ENCODE measurements at regions not wholly inside any gene's neighbourhood (a gene's known extent, or its start where the extent isn't known, plus 50 kb on each side); places are given as distances from the start of the nearest gene placed in this dataset.

GRCh38 chr7:84640637-84641036, 446.0 kb upstream of the SEMA3A start:
- Mint-ChIP-seq H3K36me3 (ENCODE audit: low read depth) (peaks cover 18% of the 10 kb centered on the region), H3K4me3 (no peak overlapping the region), H3K27ac (peak overlapping the region; percentile 31), H3K4me1 (peaks cover 32% of the 10 kb centered on the region), H3K27me3 (ENCODE audit: insufficient read depth, low read depth, poor library complexity) (peaks cover 2% of the 10 kb centered on the region), H3K9me3 (peaks cover 13% of the 10 kb centered on the region; the same call in 2 of the 3 replicates)
- H3K36me3 ChIP-seq (ENCODE audit: insufficient read depth), result no peaks in the 10 kb centered on the region
- no peak overlapping the region for H3K4me3 ChIP-seq
- H3K4me2 ChIP-seq, result 0 out of 2 replicates have a peak overlapping the region, but pooled peaks have one; percentile 1
- DNase-seq (ENCODE audit: low spot score), result peak; percentile 32
- peaks cover 29% of the 10 kb centered on the region for H3K4me1 ChIP-seq (ENCODE audit: insufficient read depth)
- no peaks in the 10 kb centered on the region for H3K79me2 ChIP-seq (replicated peaks; ENCODE audit: insufficient read depth)
- no peaks in the 10 kb centered on the region for H3K27me3 ChIP-seq (ENCODE audit: insufficient read depth)
- no peaks in the 10 kb centered on the region for H3F3A ChIP-seq (replicated peaks; ENCODE audit: low read depth)
- H4K20me1 ChIP-seq (replicated peaks; ENCODE audit: insufficient read depth), result no peaks in the 10 kb centered on the region
- H3K27ac ChIP-seq (ENCODE audit: low read depth), result no peak overlapping the region
- peak; percentile 44; the same call in 1 of the 3 replicates for ATAC-seq
- TF ChIP-seq JUNB (IDR thresholded peaks at IDR 0.05; ENCODE audit: unreplicated experiment) (no peak), POLR2AphosphoS5 (IDR thresholded peaks at IDR 0.05; ENCODE audit: low read depth) (no peak), STAT1 (IDR thresholded peaks at IDR 0.05; ENCODE audit: unreplicated experiment) (no peak), REST (IDR thresholded peaks at IDR 0.05; ENCODE audit: unreplicated experiment) (no peak)
- no peaks in the 10 kb centered on the region for H3K9me2 ChIP-seq (ENCODE audit: insufficient read depth)
- no peak overlapping the region for H2AFZ ChIP-seq

GRCh38 chr7:84638339-84638697, 443.7 kb upstream of the SEMA3A start:
- Histone ChIP-seq H3K4me2 (no peak overlapping the region), H3K27me3 (ENCODE audit: insufficient read depth) (no peaks in the 10 kb centered on the region), H3K4me3 (no peak overlapping the region), H3K27ac (ENCODE audit: low read depth) (no peak overlapping the region), H4K20me1 (replicated peaks; ENCODE audit: insufficient read depth) (no peaks in the 10 kb centered on the region), H3K4me1 (ENCODE audit: insufficient read depth) (peaks cover 20% of the 10 kb centered on the region), H3K79me2 (replicated peaks; ENCODE audit: insufficient read depth) (no peaks in the 10 kb centered on the region), H3K9me2 (ENCODE audit: insufficient read depth) (no peaks in the 10 kb centered on the region), H3K36me3 (ENCODE audit: insufficient read depth) (no peaks in the 10 kb centered on the region), H3F3A (replicated peaks; ENCODE audit: low read depth) (no peaks in the 10 kb centered on the region), H2AFZ (no peak overlapping the region)
- peaks cover 25% of the 10 kb centered on the region for H3K4me1 Mint-ChIP-seq
- no peak overlapping the region for H3K4me3 Mint-ChIP-seq
- peaks cover 30% of the 10 kb centered on the region for H3K9me3 Mint-ChIP-seq
- no peak for DNase-seq (ENCODE audit: low spot score)
- H3K36me3 Mint-ChIP-seq (ENCODE audit: low read depth), result peaks cover 26% of the 10 kb centered on the region
- peak overlapping the region; percentile 95 for H3K27ac Mint-ChIP-seq
- peaks cover 2% of the 10 kb centered on the region for H3K27me3 Mint-ChIP-seq (ENCODE audit: insufficient read depth, low read depth, poor library complexity)
- no peak for ATAC-seq
- TF ChIP-seq ETS1 (IDR thresholded peaks at IDR 0.05) (no peak), STAT1 (IDR thresholded peaks at IDR 0.05; ENCODE audit: unreplicated experiment) (no peak), CREB1 (CRISPR knock-in tag; IDR thresholded peaks at IDR 0.05; ENCODE audit: low read depth) (no peak), NANOG (IDR thresholded peaks at IDR 0.05; ENCODE audit: borderline replicate concordance) (no peak), ZNF114 (CRISPR knock-in tag; IDR thresholded peaks at IDR 0.05) (no peak), ZNF331 (CRISPR knock-in tag; IDR thresholded peaks at IDR 0.05; ENCODE audit: low read depth) (no peak), POLR2AphosphoS5 (IDR thresholded peaks at IDR 0.05; ENCODE audit: low read depth) (no peak), REST (IDR thresholded peaks at IDR 0.05; ENCODE audit: unreplicated experiment) (no peak), CTCF (conservative IDR thresholded peaks at IDR 0.05; ENCODE audit: low read depth in 2 of 2) (no peak)

Measured in GM23338 (cell line).